ENCODE measurements at regions not wholly inside any gene's neighbourhood (a gene's known extent, or its start where the extent isn't known, plus 50 kb on each side); places are given as distances from the start of the nearest gene placed in this dataset.
"Not testable (repeated sequence)": the region's sequence is repeated elsewhere in the genome, so short reads cannot be mapped to it uniquely, and the experiment has no call there.

DNA sequence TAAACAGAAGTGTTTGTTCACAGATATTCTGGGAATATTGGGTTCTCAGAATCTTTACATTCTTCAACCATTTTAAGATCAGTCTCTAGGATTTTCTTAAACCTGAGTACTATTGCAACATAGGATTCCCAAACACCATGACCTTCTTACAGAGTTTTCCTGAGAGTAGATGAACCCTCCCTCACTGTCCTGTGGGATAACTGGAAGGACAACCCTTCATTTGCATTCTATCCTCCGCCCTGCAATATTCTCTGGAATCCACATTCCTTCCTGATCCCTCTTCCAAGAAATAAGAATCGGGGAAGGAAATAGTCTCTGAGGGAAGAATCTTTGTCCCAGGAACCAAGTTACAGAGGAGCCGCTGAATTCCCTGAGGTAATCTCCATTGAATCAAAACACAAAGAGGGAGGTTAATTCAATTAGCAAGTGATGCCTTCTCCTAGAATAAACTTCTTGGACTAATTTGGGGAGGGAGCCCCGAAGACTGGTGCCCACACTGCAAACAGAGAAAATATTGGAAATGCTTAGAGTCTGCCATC lies 99.8 kb upstream of the MBIP start:
- no peak overlapping the region for H3K27ac ChIP-seq
- DNase-seq (ENCODE audit: low read depth, low spot score) = no peak

GRCh38 chr14:36418937-36419336 lies 98.5 kb upstream of the MBIP start:
- H3K27ac ChIP-seq = no peak overlapping the region
- no peak for DNase-seq (ENCODE audit: low read depth, low spot score)

- H3K27ac ChIP-seq = not testable (repeated sequence)
These were observed 91.5 kb upstream of the MBIP start for GRCh38 chr14:36411951-36412350.

GRCh38 chr14:36408388-36408787 lies 88.0 kb upstream of the MBIP start:
- DNase-seq (ENCODE audit: low read depth, low spot score) = no peak
- no peak overlapping the region for H3K27ac ChIP-seq

More at GRCh38 chr14:36411951-36412350, 91.5 kb upstream of the MBIP start:
- not testable (repeated sequence) for DNase-seq (ENCODE audit: low read depth, low spot score)

GRCh38 chr14:36405589-36406274 lies 85.3 kb upstream of the MBIP start:
- DNase-seq (ENCODE audit: low read depth, low spot score) = no peak
- no peak overlapping the region for H3K27ac ChIP-seq

DNA sequence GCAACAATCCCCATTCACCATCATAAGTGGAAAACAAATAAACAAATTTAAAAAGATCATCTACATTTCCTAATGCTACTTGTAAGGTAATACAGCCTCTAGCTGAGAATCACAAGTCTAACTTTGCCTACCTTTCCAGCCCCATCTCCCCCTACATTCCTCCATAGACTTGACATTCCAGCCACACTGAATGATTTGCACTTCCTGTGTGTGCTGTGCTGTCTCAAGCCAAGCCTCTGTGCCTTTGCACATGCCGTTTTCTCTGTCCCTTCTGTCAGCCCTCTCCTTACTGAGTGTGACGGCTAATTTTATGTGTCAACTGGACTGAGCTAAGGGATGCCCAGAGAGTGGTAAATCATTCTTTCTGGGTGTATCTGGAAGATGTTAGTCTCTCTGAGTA lies 82.4 kb upstream of the MBIP start:
- no peak for DNase-seq (ENCODE audit: low read depth, low spot score)
- H3K27ac ChIP-seq = no peak overlapping the region

GRCh38 chr14:36398463-36399291 lies 78.2 kb upstream of the MBIP start:
- H3K27ac ChIP-seq = no peak overlapping the region
- DNase-seq (ENCODE audit: low read depth, low spot score) = no peak

GRCh38 chr14:36397357-36397756 lies 76.9 kb upstream of the MBIP start:
- no peak overlapping the region for H3K27ac ChIP-seq
- DNase-seq (ENCODE audit: low read depth, low spot score) = no peak

GRCh38 chr14:36396798-36397197 lies 76.4 kb upstream of the MBIP start:
- DNase-seq (ENCODE audit: low read depth, low spot score) = no peak
- H3K27ac ChIP-seq = no peak overlapping the region

- H3K27ac ChIP-seq = no peak overlapping the region
- no peak for DNase-seq (ENCODE audit: low read depth, low spot score)
These were observed 74.2 kb upstream of the MBIP start for GRCh38 chr14:36394593-36394992.

DNA sequence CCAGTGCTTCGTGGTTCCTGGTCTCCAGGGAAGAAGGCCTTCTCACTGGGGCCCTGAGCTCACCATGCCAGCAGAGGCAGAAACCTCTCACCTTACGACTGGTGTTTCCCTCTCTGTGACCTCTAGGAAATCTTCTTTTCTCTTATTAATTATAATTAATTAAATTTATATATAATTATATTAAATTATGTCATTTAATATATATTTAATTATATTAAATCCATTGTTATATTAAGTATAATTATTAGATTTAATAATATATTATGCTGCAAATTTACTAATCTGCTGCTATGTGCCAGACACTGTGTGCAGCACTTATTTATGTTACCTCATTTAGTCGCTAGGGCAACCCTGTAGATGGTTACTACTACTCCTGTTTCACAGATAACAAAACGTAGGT lies 70.3 kb upstream of the MBIP start:
- H3K27ac ChIP-seq = no peak overlapping the region
- DNase-seq (ENCODE audit: low read depth, low spot score) = no peak

DNA sequence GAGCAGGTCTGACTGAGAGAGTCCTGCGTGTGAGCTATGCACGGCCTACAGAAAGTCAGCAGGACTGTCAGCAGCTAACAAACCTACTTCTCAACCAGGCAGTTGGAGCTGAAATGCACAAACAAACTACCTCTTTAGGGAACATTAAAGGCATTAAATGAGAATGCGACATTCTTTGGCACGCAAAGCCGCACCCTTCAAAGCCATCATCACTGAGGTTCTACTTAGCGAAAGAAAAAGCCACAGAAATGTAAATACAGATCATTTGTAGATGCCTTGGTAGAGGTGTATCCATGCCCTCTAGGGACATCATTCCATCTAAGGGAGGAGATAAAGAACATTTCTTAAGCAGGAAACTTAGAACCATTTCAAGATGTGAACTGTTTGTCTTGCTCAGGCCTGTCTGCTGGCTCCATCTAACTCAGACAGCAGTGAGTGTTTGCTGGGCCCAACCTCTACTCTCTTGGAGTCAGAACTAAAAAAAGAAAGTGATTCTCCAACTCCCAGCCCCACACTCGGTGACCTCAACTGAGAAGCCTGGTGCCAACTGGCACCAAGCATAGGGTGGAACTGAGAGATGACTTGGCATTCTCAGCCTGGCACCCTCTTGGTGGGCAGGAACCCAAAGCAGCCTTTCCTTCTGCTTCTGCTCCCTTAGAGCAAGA lies 63.5 kb upstream of the MBIP start:
- peak overlapping the region; percentile 48 for H3K27ac ChIP-seq
- peak; percentile 51 for DNase-seq (ENCODE audit: low read depth, low spot score)

DNA sequence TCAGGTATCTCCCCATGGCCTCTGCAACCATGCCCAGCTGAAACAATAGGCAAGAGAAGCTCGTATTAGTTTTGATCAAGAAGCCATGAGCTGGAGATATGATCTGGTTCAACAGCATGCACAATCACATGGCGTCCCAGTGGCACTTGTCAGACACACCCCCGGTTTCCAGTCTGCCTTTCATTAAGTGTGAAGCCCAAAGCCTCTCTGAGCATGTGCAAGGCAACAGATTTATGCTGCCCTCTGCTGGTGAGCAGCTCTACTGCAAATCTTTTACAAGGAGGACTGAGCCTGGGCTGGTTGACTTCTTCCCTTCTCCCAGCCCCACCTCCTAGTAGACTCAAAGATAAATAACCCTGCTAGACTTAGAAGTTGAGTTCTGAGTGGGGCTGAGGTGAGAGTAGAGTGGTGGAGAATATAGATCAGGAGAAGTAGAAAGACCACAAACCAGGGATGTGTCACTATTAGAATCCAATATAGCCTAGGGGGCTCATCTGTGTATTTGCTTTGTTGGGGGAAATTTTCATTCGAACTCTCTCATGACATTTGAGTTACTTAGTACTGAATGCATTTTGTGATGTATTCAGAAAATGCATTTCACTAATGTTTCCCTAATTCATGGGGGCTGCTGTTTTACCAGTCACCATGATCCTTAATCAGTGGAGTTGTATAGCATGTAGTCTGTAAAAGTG lies 53.7 kb upstream of the MBIP start:
- H3K27ac ChIP-seq = no peak overlapping the region
- peak; percentile 33 for DNase-seq (ENCODE audit: low read depth, low spot score)

Measured in epithelial cell of prostate (primary cell).